GM18951 (cell line): ENCODE measurements at regions not wholly inside any gene's neighbourhood (a gene's known extent, or its start where the extent isn't known, plus 50 kb on each side); places are given as distances from the start of the nearest gene placed in this dataset.

ENCODE experiments used
- POLR2A ChIP-seq: IDR thresholded peaks from 4 replicates; pipeline ENCODE4 v1.6.1; 2011; ENCODE audit warnings: mild to moderate bottlenecking; ENCODE audit not compliant: insufficient read length, insufficient read depth; ENCODE audit errors: extremely low read depth
- in situ Hi-C: fragments of 300-500 bp; cut with MboI; formaldehyde crosslinking; loops from one replicate; pipeline ENCODE4 v1.12.0; 2022; ENCODE audit warnings: low sequenced_read_pairs, mixed read lengths, inconsistent platforms; ENCODE audit not compliant: unreplicated experiment

DNA sequence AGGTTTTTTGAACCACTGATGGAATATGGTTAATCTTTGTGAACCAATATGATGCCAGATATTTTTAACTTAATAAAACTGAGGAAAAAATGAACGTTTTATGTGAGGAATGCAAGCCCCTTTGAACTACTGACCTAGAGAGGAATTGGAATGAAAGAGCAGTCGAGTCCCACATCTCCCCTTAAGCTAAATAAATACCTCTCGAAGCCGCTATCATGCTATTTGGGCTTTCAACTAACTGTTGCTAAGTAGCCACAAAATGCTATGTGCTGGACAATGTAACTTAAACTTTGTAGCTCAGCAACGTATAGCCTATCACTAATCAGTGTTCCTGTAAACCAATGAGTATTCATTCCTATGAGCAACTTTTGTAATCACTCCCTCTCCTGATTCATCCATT is 1037.2 kb downstream of the SQOR start:
- in situ Hi-C loops, result no loop called here

DNA sequence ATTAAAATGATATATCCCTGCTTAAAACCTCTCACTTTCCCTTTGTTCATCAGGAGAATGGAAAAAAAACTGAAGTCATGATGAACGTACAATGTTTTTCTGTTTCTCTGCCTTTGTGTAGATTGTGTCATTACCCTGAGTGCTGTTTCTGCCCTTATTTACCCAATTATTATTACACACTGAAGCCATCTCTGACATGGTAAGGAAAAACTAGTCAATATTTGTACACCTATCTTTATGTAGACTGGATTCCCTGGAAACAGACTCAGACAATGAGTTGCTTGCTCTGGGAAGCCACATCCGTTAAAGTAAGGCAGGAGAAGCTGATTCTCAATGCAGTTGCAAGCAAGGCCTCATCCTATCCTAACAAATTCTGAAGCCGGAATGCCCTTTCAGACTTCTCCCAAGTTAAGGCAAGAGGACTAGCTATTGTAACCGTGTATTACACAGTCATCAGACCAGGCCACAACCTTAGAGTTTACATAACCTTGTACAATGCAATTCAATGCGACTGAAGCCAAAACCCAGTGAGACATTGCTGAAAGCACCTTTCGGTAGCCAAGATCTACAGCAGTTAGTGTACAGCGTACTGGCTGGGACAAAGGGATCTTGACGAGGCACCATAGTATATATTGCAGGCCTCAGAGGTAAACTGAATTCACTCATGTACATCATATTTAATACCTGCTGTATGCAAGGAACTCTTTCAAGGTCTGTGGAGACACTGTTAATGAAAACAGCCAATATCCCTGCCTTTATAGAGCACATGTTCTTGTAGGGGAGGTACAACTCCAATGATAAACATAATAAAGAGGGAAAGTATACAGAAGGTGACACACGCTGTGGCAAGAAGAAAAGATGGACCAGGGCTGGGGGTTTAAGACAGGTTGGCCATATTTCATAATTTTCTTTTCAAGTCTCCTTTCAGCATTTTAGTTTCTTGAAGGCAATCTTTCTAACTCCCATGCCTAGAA is 1040.8 kb upstream of the SEMA6D start:
- no peak for TF ChIP-seq POLR2A
- in situ Hi-C loops, result no loop called here

More for the DNA sequence above, 1037.2 kb downstream of the SQOR start:
- TF ChIP-seq POLR2A, result no peak

DNA sequence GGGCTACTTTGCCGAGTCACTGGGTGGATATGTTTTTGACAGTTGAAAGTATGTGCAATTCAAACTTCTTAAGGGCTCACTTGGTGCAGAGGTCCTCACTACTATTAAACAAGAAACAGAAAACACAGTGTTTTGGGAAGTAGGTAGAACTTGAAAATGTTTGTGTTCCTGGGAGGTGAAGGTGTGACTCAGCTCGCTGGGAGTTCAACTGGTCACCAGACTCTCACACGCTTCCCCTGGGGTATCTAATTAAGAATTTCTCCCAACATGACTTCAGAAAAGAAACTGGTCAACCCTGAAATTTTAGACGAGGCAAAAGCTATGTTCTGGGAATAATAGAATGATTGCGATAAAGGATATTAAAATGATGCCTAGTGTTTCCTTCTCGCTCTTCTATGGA is 1039.8 kb upstream of the SEMA6D start:
- in situ Hi-C loops, result no loop called here
- no peak for TF ChIP-seq POLR2A

DNA sequence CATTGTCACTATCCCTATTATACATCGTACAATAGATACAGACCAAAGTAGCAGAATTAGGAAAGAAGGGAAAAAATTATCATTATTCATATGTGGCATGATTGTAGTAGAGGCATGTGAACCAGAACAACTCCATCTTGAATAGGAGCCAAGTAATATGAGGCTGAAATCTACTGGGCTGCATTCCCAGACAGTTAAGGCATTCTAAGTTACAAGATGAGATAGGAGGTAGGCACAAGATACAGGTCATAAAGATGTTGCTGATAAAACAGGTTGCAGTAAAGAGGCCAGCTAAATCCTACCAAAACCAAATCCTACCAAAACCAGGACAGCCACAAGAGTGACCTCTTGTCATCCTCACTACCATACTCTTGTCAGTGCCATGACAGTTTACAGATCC is 1035.4 kb upstream of the SEMA6D start:
- TF ChIP-seq POLR2A, result no peak
- in situ Hi-C loops, result no loop called here

DNA sequence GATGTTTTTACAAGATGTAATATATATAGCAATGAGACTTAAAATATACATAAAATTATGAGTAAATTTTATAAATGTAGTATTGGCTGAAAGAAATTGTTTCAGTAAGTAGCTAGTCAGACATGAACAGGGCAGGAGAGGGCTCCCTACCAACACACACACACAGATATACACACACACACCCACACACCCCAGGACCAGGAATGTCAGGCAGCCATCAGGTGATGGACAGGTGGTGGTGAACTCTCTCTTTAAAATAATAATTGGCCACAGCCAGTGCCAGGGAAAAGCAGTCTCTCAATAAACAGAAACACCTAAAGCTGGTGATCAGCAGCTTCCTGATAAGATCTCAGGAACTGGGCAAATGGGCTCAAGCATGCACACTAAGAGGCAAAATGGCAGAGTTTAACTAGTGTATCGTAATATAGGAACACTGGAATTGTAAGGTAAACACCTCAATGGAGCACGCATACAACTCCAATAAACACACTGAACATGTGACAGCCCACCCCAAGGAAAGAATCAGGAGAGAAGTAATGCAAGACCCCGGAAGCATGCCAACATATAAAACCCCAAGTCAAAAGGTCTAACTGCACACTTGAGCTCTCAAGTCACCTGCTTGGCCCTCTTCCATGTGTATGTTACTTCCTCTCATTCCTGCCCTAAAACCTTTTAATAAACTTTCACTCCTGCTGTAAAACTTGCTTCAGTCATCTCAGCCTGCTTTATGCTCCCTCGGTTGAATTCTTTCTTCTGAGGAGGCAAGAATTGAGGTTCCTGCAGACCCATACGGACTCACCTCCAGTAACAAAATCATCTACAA is 1034.1 kb upstream of the SEMA6D start:
- TF ChIP-seq POLR2A, result no peak
- in situ Hi-C loops, result no loop called here

DNA sequence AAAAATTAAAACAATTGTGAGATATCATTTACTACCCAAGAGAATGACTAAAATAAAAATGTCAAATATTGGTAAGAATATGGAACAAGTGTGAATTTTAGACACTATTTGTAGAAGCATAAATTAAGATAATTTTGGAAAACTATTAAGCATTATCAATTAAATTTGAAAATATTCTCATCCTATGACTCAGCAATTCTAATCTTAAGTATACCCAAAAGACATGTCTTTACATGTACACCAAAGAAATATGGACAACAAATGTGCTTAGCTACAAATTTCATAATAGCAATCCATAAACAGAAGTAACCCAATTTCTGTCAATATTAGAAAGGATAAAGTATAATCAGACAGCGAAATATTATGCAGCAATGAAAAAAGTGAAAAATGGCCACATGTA is 1032.2 kb upstream of the SEMA6D start:
- TF ChIP-seq POLR2A, result no peak
- in situ Hi-C loops, result no loop called here

DNA sequence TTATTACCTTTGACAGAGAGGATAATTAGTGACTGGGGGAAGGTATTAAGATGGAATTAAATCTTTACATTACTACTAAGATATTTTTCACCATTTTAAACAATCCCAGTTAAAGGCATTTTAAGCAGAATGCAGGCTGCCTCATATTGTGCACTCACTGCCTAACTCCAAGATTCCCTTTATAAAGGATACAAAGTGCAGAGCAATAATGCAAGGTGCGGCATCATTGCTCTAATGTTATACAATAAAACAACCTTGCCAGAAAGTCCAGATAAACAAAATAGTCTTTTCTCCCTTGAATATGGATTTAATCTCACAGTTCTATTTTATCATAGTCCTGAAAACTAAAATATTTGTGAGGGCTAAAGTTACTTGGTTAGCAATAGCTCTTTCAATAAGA is 1031.6 kb upstream of the SEMA6D start:
- no peak for TF ChIP-seq POLR2A
- in situ Hi-C loops, result no loop called here

DNA sequence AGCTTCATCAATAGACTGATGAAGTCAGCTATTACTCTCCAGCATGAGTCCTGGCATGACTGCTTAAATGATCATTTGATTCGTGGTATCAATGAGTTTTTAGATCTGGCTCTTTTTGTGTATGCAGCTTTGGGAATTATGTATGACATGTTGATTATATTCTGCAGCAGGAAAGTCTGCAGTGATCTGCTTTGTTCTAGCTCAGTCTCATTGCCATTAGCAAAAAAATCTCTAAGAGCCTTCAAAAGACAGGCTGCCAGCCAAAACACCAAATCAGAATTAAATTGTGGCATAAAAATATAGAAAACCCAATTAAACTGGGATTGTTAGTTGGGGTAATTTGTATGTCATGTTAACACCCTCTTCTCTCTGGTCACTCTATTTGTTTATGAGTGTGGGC is 1021.0 kb upstream of the SEMA6D start:
- no peak for TF ChIP-seq POLR2A
- in situ Hi-C loops, result no loop called here

DNA sequence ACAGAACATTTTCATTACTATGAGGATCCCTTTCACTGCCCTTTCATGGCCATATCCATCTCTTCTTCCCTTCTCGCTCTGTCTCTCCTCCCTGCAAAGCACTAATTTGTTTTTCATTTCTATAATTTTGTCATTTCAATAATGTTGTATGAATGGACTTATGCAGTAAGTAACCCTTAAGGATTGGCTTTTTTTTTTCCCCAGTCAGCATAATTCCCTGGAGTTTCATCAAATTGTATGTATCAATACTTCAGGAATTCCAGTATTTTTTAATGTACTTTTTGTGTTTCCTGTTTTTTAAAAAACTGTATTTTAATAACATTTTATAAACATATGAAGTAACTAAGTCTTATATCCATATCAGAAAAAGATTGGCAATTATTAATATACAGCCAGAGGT is 1016.0 kb upstream of the SEMA6D start:
- no peak for TF ChIP-seq POLR2A
- in situ Hi-C loops, result no loop called here

DNA sequence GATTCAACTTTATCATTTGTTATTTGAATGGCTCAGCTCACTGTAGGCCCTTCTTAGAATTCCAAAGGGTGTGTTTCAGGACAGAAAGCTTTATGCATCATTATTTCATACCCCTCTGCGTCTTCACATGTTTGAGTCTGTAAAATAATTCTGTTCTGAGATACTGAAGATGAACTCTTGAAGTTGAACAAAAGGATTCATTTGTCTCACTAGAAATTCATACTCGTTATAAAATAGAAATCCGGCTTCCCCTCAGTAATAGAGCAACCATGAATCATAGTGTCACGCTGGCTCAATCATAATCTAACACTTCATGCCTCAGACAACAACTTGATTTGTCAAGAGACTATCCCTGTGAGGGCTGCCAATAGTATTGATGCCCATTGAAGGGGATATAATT is 1015.4 kb upstream of the SEMA6D start:
- in situ Hi-C loops, result no loop called here
- no peak for TF ChIP-seq POLR2A

DNA sequence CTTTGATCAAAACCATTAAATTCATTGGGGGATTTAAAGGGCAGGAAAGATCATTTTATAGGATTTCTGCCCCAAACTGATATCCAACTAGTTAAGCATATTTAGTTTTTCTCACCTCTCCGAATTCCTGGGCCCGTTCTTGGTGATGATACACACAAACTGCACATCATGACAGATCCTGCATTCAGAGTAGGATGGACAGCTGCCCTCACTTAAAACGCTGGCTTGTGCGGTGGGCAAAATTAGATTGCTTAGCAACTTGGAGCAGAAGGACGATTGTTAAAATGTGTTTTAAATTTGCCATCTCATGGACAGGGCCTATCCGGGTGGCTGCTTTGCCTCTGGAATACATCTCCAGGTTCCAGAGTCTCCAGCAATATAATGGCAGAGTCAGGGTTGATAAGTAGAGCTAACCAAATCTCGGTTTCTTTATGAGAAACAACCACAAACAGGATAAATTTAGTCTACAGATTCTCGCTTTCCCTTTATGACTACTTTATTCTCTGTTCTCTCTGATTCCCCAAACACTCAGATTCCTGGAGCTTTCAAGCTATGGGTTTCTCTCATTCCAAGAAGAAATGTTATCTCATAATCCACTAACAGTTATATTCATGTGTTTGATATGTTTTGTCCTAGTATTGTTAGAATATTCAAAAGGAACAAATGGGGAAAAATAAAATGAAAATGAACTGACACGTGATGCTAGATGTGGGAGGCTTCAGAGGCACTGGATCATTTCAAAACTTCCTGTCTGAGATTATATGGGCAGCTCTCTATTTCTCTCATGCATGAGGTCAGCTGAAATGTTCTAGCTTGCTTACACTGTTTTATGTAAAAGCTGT is 1014.1 kb upstream of the SEMA6D start:
- TF ChIP-seq POLR2A, result no peak
- in situ Hi-C loops, result no loop called here

DNA sequence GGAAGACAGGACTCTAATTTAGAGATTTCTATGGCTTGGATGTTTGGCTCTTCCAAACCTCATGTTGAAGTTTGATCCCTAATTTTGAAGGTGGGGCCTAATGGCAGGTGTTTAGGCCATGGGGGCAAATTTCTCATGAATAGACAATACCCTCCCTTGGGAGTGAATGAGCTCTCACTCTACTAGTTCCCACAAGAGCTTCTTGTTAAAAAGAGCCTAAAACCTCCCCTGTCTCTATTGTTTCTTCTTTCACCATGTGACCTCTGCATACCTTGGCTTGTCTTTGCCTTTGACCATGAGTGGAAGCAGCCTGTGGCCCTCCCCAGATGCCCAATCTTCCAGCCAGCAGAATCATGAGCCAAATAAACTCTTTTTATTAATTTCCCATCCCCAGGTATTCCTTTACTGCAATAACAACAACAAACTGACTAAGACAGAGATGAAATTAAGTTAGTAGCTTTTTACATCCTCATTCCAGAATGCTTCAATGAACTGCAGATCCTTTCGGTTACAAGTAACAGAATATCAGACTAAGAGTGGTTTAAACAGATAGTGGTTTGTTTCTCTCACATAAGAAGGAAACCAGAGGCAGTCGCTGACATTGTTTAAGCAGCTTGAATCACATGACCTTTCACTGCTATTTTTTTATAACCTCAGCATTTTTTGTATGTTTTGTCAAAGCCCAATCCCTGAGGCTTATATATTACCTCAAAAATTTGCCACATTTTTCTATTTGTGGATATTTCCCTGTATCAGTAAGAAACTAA is 1013.3 kb upstream of the SEMA6D start:
- TF ChIP-seq POLR2A, result no peak
- in situ Hi-C loops, result no loop called here

DNA sequence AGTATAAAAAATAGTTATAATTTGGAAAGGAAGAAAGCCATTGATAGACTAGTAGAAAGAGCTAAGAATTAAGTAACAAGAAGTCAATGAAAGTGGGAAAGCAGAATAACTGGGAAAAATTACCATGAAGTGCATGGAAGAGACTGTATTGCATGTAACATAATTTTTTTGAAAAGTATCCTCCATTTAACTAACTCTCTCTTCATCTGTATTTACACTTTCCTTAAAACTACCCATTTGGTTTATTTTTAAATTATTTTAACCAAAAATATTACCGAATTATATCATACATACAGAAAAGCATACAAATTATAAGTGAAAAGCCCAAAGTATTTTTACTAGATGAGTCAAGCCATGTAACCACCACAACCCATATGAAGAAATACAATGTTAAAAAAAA is 1009.9 kb upstream of the SEMA6D start:
- in situ Hi-C loops, result no loop called here
- no peak for TF ChIP-seq POLR2A

DNA sequence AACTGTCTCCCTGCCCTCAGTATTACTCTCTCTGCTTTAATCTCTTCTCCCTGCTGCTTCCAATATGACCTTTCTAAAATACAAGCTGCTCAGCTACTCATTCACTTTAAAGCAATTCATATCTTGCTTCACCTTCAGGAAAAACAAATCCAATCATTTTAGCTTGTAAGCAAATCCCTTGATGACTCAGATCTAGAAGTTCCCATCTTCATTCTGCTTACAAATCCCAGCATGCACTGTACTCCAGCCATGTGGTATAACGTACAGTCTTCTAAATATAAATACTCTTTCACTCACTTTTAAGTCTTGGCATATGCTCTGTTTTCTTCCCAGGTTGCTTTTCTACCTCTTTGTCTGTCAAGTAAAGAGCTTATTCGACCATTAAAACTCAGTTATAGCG is 1009.1 kb upstream of the SEMA6D start:
- TF ChIP-seq POLR2A, result no peak
- in situ Hi-C loops, result no loop called here
